Liver (tissue), 3 donors: ENCODE measurements at regions not wholly inside any gene's neighbourhood (a gene's known extent, or its start where the extent isn't known, plus 50 kb on each side); places are given as distances from the start of the nearest gene placed in this dataset.

Experiments used
- GABPA ChIP-seq, 2 donors: IDR thresholded peaks in 1 of 2; conservative IDR thresholded peaks in 1 of 2; 2 replicates each; pipeline ENCODE4 v1.6.1; 2016; ENCODE audit warnings: antibody characterized with exemption in 2 of 2, mild to moderate bottlenecking in 1 of 2, moderate library complexity in 1 of 2
- HNF4A ChIP-seq, 2 donors: conservative IDR thresholded peaks; 2 replicates each; pipeline ENCODE4 v1.6.1; 2016; ENCODE audit warnings: antibody characterized with exemption in 2 of 2, mild to moderate bottlenecking in 2 of 2
- SP1 ChIP-seq: IDR thresholded peaks from 2 replicates; pipeline ENCODE4 v1.6.1; 2018; ENCODE audit warnings: antibody characterized with exemption, mild to moderate bottlenecking
- TAF1 ChIP-seq: conservative IDR thresholded peaks from 2 replicates; pipeline ENCODE4 v1.6.1; 2016; ENCODE audit warnings: antibody characterized with exemption, mild to moderate bottlenecking
- YY1 ChIP-seq: IDR thresholded peaks from 2 replicates; pipeline ENCODE4 v1.6.1; 2016; ENCODE audit warnings: antibody characterized with exemption, mild to moderate bottlenecking
- TF ChIP-seq, protein P1 (sequence below): fragments of 150-350 bp; IDR thresholded peaks from 2 replicates; pipeline ENCODE4 v1.5.1; 2017; ENCODE audit warnings: improper control_type of control experiment, low read depth, low read length; ENCODE audit not compliant: missing input control
- TF ChIP-seq, protein P2 (sequence below): IDR thresholded peaks from 2 replicates; pipeline ENCODE4 v1.6.1; 2016; ENCODE audit warnings: antibody characterized with exemption, mild to moderate bottlenecking
- TF ChIP-seq, protein P3 (sequence below): IDR thresholded peaks from 2 replicates; pipeline ENCODE4 v1.6.1; 2016; ENCODE audit warnings: antibody characterized with exemption
- donor health status: healthy.
- donor health status: healthy.

DNA sequence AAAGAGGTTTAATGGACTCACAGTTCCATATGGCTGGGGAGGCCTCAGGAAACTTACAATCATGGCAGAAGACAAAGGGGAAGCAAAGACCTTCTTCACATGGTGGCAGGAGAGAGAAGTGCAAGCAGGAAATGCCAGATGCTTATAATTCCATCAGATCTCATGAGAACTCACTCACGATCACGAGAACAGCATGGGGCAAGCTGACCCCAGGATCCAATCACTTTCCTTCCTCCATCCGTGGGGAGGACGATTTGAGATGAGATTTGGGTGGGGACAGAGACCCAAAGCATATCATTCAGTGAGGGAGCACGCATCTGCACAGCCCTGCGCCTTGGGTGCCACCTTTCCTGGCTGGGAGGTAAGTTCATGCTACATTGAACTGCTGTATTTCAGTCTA lies 234.1 kb upstream of the ATP10A start:
- TF ChIP-seq, protein P1, sequence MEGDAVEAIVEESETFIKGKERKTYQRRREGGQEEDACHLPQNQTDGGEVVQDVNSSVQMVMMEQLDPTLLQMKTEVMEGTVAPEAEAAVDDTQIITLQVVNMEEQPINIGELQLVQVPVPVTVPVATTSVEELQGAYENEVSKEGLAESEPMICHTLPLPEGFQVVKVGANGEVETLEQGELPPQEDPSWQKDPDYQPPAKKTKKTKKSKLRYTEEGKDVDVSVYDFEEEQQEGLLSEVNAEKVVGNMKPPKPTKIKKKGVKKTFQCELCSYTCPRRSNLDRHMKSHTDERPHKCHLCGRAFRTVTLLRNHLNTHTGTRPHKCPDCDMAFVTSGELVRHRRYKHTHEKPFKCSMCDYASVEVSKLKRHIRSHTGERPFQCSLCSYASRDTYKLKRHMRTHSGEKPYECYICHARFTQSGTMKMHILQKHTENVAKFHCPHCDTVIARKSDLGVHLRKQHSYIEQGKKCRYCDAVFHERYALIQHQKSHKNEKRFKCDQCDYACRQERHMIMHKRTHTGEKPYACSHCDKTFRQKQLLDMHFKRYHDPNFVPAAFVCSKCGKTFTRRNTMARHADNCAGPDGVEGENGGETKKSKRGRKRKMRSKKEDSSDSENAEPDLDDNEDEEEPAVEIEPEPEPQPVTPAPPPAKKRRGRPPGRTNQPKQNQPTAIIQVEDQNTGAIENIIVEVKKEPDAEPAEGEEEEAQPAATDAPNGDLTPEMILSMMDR, result no peak
- TF ChIP-seq, protein P2, sequence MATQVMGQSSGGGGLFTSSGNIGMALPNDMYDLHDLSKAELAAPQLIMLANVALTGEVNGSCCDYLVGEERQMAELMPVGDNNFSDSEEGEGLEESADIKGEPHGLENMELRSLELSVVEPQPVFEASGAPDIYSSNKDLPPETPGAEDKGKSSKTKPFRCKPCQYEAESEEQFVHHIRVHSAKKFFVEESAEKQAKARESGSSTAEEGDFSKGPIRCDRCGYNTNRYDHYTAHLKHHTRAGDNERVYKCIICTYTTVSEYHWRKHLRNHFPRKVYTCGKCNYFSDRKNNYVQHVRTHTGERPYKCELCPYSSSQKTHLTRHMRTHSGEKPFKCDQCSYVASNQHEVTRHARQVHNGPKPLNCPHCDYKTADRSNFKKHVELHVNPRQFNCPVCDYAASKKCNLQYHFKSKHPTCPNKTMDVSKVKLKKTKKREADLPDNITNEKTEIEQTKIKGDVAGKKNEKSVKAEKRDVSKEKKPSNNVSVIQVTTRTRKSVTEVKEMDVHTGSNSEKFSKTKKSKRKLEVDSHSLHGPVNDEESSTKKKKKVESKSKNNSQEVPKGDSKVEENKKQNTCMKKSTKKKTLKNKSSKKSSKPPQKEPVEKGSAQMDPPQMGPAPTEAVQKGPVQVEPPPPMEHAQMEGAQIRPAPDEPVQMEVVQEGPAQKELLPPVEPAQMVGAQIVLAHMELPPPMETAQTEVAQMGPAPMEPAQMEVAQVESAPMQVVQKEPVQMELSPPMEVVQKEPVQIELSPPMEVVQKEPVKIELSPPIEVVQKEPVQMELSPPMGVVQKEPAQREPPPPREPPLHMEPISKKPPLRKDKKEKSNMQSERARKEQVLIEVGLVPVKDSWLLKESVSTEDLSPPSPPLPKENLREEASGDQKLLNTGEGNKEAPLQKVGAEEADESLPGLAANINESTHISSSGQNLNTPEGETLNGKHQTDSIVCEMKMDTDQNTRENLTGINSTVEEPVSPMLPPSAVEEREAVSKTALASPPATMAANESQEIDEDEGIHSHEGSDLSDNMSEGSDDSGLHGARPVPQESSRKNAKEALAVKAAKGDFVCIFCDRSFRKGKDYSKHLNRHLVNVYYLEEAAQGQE, result no peak
- TF ChIP-seq YY1, result no peak
- TF ChIP-seq SP1, result no peak
- TF ChIP-seq TAF1, result no peak
- TF ChIP-seq HNF4A (conservative IDR thresholded peaks at IDR 0.05), result no peak
- TF ChIP-seq, protein P3, sequence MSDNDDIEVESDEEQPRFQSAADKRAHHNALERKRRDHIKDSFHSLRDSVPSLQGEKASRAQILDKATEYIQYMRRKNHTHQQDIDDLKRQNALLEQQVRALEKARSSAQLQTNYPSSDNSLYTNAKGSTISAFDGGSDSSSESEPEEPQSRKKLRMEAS, result no peak
- TF ChIP-seq GABPA (IDR thresholded peaks at IDR 0.05 in 1 of 2, conservative IDR thresholded peaks at IDR 0.05 in 1 of 2), result no peak
